ENCODE measurements at regions not wholly inside any gene's neighbourhood (a gene's known extent, or its start where the extent isn't known, plus 50 kb on each side); places are given as distances from the start of the nearest gene placed in this dataset.

- TF ChIP-seq CTCF (IDR thresholded peaks at IDR 0.05) (no peak), POLR2A (IDR thresholded peaks at IDR 0.05) (no peak), EP300 (IDR thresholded peaks at IDR 0.05) (no peak)
Observed at GRCh38 chr18:75124991-75125381, 84.0 kb downstream of the PTGR3 start.
